HG03460 (cell line): ENCODE measurements at regions not wholly inside any gene's neighbourhood (a gene's known extent, or its start where the extent isn't known, plus 50 kb on each side); places are given as distances from the start of the nearest gene placed in this dataset.

ENCODE experiments used
- ATAC-seq: cut with Tn5 transposase; IDR thresholded peaks from one replicate; pipeline ENCODE4 v1.9.1; 2021; ENCODE audit not compliant: unreplicated experiment

GRCh38 chr7:46834921-46835320, 747.0 kb downstream of the TNS3 start:
- ATAC-seq: no peak

GRCh38 chr7:46833197-46833596, 748.7 kb downstream of the TNS3 start:
- no peak for ATAC-seq

DNA sequence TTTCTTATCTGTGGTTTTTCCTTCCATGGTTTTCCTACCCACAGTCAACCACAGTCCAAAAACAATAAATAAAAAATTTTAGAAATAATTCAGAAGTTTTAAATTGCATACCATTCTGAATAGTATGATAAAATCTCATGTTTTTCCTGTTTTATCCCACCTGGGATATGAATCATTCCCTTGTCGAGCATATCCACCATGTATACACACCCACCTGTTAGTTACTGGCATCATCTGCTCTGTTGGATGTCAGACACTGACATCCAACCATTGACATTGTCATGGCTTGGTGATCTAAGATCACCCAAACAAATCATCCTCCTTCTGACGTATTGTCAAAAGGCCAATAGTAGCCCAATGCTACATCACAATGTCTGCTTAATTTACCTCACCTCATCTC, 749.8 kb downstream of the TNS3 start:
- ATAC-seq: no peak

- no peak for ATAC-seq
Observed at GRCh38 chr7:46819819-46820218, 762.1 kb downstream of the TNS3 start.

DNA sequence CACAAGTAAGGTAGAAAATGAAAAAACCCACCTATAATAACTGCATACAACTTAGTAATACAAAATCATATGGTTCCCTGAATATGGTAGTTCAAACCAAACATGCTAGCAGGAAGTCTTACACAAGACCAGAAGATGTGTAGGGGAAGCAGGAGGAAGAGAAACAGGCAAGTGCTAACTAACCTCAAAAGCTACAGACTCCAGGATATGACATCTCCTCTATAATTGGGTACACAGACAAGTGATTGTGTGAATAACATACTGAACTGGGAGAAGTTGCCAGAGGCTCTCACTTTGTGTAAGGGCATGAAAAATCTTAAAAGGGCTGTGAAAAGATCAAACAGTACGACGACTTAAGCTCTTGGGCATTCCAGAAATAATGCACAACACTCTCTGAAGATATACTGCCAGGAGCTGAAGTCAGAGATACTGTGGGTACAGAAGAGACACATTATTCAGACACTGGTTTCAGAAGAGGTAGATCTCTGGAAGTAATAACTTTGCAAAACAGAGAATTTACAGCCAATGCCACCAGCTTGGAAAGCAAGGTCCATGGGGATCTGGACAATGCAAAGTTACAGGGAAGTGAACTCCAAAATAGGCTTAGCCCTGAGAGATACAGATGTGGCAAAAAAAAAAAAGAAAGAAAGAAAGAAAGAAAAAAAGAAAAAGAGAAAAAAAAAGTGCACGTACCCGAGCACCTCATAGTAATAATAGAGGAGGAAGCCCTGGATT, 767.2 kb downstream of the TNS3 start:
- no peak for ATAC-seq

DNA sequence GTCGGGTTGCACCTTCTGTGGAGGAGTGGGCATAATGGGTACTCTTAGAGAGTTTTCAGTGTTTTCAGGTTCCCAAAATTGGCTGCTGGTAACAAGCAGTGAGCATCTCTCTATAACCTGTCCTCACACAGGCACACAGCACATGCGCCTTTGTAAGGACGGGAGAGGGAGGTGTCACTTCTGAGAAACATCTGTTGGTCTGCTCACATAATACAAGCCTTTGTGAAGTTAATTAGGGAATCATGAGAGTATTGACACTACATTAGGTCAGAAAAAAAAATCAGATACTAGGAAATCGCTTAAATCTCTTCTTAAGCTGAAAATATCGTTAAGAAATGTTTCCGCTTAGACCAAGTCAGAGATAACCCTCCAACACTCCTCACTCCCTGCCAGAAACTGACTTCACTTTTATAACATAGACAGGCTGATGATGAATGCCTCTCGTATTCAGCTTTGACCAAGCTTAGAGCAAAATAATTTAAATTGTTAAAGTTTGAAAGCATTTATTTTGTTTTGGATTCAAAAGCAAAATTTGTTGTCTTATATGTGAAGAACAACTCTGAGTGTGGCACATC, 769.7 kb downstream of the TNS3 start:
- ATAC-seq: no peak

- ATAC-seq: no peak
Observed at GRCh38 chr7:46811529-46811928, 770.4 kb downstream of the TNS3 start.

GRCh38 chr7:46810986-46811385, 770.9 kb downstream of the TNS3 start:
- ATAC-seq: no peak

GRCh38 chr7:46809886-46810285, 772.0 kb downstream of the TNS3 start:
- ATAC-seq: no peak

- ATAC-seq: no peak
Observed at GRCh38 chr7:46806856-46807255, 775.1 kb downstream of the TNS3 start.

GRCh38 chr7:46802479-46802878, 779.4 kb downstream of the TNS3 start:
- ATAC-seq: no peak

- ATAC-seq: no peak
Observed at GRCh38 chr7:46791188-46791587, 790.7 kb downstream of the TNS3 start.

DNA sequence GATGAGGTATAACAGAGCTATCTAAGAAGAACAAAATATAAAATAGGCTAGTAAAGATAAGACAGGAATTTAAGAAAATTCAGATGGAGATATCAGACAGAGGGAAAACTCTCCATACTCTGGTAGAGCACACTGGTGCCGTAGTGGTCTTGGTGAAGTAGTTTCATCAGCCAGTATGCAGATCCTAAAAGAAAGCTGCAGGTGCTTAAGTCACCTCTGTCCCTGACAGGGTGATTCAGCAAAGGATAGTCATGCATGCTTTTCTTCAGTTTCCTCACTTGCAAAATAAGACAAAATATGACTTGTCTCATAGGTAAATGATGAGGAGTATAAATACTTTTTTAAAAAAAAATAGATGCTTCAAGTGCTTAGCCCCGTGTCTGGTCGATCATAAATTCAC, 794.9 kb downstream of the TNS3 start:
- no peak for ATAC-seq

DNA sequence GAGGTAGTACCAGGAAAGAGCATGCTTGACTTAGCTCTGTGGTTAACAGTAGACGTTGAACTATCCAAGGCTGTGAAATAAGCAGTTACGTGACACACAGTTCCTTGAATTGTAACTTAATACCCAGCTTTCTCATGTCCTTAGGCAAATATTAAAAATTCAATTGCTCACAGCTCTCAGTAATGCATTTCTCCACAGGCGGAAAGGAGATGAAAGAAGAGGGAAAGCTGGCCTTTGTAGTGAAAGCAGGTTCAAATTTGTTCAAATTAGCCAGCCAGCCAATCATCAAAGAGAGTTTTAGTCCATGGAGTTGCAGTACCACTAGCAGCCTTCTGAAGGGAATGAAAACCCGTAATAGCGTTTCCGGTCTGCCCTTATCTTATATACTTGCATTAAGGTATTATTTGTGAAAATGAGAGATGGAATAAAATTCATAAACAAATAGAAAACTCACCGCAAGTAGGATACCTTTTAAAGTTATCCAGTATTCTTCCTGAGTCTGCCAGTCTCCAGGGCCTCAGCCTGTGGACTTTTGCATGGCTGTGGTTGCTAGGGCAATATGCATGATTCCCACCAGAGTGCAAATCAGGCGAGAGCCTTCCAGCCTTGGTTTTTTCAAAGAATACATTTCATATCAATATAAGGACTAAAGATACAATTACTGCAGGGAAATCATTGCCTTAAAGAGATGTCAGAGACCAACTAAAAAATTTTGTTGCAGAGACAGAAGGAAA, 795.5 kb downstream of the TNS3 start:
- no peak for ATAC-seq

- ATAC-seq: no peak
Observed at GRCh38 chr7:46784732-46785131, 797.2 kb downstream of the TNS3 start.

GRCh38 chr7:46781901-46782439, 799.9 kb downstream of the TNS3 start:
- no peak for ATAC-seq

GRCh38 chr7:46776790-46777189, 805.1 kb downstream of the TNS3 start:
- no peak for ATAC-seq

DNA sequence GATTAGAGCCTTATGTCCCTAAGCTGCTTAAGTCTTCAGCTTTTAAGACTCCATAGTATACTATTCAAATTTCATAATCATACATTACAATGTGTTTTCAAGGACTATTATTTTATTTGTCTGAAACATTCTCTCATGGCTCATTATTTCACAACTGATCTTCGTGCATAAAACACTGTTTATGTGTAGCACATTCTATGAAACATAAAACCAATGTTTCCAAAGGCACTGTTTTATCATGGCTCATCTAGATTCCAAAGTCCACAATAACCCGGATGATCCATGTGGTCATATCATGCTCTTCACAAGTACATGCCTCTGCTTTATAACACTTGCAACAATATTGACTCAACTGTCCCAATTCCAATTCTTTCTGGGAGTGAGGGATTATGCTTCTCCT, 806.1 kb downstream of the TNS3 start:
- ATAC-seq: no peak

- ATAC-seq: no peak
Observed at GRCh38 chr7:46775020-46775419, 806.9 kb downstream of the TNS3 start.

DNA sequence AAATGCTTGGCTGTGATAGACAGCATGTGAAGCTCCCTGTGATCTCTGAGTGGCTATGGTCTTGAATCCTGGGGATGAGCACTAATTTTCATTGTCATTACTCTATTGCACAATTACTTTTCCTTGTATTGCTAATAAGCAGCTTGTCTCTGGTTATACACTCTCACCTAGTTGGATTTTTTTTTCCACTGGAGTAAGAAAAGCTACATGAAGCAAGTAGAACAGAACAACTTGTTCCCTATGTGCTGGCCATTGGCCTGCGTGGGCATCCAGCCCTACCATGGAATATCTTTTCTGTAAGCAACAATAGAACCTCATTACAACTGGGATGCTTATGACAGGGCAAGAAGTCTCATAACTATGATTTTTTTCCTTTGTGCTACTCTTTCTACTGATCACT, 807.4 kb downstream of the TNS3 start:
- ATAC-seq: no peak

DNA sequence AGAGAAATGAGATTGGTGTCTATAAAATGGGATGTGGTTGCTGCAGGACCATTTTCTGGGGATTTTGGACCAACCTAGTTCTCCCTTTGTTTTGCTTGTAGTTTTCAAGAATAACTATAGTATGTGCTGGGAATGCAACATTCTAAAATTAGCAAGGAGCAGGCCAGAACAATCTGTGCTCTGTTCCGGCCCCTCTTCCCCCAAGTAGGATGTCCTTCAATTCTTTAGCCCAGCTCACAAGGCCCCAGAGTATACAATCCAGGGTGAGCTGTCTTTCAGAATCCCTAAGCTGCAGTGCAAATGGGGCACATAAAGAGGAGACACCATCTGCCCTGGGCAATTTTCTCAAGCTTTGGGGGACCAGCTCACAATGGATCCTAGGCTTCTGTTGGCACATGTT, 809.1 kb downstream of the TNS3 start:
- ATAC-seq: no peak

DNA sequence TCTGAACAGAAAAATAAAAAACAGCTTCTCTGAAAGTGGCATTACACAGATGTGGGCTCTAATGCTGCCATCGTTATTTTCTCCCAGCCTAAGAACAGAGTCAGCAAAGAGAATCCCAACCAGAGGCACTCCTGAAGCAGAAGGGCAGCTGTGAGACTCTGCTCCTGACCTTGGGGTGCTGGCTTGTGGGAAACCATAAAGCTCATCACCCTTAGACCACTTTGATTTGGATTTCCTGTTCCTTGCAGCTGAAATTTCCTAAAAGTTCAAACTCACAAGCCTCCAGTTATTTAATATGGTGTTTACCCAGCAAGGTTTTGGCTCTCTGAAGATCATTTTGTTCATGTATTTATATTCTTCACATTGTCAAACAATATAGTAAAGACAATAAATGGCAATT, 814.8 kb downstream of the TNS3 start:
- no peak for ATAC-seq
